Stimulated activated CD8-positive, alpha-beta memory T cell treated with anti-CD3 and anti-CD28 coated beads, Interleukin-15, amount 100 ng/mL, for 4 hours (primary cell): ENCODE measurements at regions not wholly inside any gene's neighbourhood (a gene's known extent, or its start where the extent isn't known, plus 50 kb on each side); places are given as distances from the start of the nearest gene placed in this dataset.
"Not testable (repeated sequence)": the region's sequence is repeated elsewhere in the genome, so short reads cannot be mapped to it uniquely, and the experiment has no call there.

Experiments
- DNase-seq, 2 donors: peaks; one replicate each; pipeline ENCODE4 v3.0.0-alpha.2; 2020; ENCODE audit warnings: low read depth in 2 of 2

- DNase-seq = no peak
These were observed 70.7 kb downstream of the CETN3 start for GRCh38 chr5:90338712-90339372.

GRCh38 chr5:90337449-90338052 is 72.0 kb downstream of the CETN3 start:
- no peak for DNase-seq

GRCh38 chr5:90336752-90337151 is 72.8 kb downstream of the CETN3 start:
- DNase-seq = no peak

GRCh38 chr5:90334741-90335140 is 74.8 kb downstream of the CETN3 start:
- no peak for DNase-seq

- DNase-seq = no peak
These were observed 79.6 kb downstream of the CETN3 start for GRCh38 chr5:90329911-90330310.

GRCh38 chr5:90326995-90327394 is 82.6 kb downstream of the CETN3 start:
- no peak for DNase-seq

- no peak for DNase-seq
These were observed 84.5 kb downstream of the CETN3 start for GRCh38 chr5:90325093-90325492.

GRCh38 chr5:90320348-90320747 is 89.2 kb downstream of the CETN3 start:
- DNase-seq = not testable (repeated sequence)

- no peak for DNase-seq
These were observed 97.5 kb downstream of the CETN3 start for GRCh38 chr5:90312027-90312426.

GRCh38 chr5:90311401-90311800 is 98.2 kb downstream of the CETN3 start:
- DNase-seq = no peak

- DNase-seq = no peak
These were observed 100.6 kb downstream of the CETN3 start for GRCh38 chr5:90308787-90309585.

- DNase-seq = no peak
These were observed 101.8 kb downstream of the CETN3 start for GRCh38 chr5:90307782-90308181.

- DNase-seq = no peak
These were observed 102.2 kb downstream of the CETN3 start for GRCh38 chr5:90307322-90307721.

- DNase-seq = no peak
These were observed 102.9 kb downstream of the CETN3 start for GRCh38 chr5:90306613-90307012.

- DNase-seq = no peak
These were observed 104.4 kb downstream of the CETN3 start for GRCh38 chr5:90305041-90305720.

- DNase-seq = no peak
These were observed 108.3 kb downstream of the CETN3 start for GRCh38 chr5:90301248-90301647.

GRCh38 chr5:90297045-90297764 is 112.4 kb downstream of the CETN3 start:
- no peak for DNase-seq

GRCh38 chr5:90294604-90295003 is 115.0 kb downstream of the CETN3 start:
- no peak for DNase-seq

GRCh38 chr5:90293931-90294330 is 115.6 kb downstream of the CETN3 start:
- DNase-seq = no peak

- no peak for DNase-seq
These were observed 118.9 kb downstream of the CETN3 start for GRCh38 chr5:90290648-90291047.

GRCh38 chr5:90289837-90290236 is 119.7 kb downstream of the CETN3 start:
- DNase-seq = no peak

- DNase-seq = no peak
These were observed 122.5 kb downstream of the CETN3 start for GRCh38 chr5:90287036-90287435.
